ENCODE measurements at regions not wholly inside any gene's neighbourhood (a gene's known extent, or its start where the extent isn't known, plus 50 kb on each side); places are given as distances from the start of the nearest gene placed in this dataset.

DNA sequence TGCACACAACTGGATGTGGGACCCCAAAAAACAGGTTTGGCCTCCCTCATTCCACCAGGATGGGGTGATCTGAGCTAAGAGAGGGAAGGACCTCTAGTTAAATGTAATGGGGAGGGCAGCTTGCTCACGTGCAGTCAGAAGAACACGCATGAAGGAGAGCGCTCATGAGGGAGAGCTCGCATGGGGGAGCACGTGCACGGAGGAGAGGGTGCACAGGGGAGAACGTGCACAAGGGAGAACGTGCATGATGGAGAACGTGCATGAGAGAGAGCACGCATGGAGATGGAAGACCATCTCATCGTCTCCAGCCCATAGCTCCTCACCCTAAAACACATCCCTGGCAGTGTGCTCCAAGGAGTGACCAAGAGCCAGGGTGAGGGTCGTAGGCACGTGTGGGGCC is 141.2 kb downstream of the RBFOX3 start:
- TF ChIP-seq, protein P1, sequence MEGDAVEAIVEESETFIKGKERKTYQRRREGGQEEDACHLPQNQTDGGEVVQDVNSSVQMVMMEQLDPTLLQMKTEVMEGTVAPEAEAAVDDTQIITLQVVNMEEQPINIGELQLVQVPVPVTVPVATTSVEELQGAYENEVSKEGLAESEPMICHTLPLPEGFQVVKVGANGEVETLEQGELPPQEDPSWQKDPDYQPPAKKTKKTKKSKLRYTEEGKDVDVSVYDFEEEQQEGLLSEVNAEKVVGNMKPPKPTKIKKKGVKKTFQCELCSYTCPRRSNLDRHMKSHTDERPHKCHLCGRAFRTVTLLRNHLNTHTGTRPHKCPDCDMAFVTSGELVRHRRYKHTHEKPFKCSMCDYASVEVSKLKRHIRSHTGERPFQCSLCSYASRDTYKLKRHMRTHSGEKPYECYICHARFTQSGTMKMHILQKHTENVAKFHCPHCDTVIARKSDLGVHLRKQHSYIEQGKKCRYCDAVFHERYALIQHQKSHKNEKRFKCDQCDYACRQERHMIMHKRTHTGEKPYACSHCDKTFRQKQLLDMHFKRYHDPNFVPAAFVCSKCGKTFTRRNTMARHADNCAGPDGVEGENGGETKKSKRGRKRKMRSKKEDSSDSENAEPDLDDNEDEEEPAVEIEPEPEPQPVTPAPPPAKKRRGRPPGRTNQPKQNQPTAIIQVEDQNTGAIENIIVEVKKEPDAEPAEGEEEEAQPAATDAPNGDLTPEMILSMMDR (IDR thresholded peaks at IDR 0.05; ENCODE audit: low read depth, low read length) = no peak
- TF ChIP-seq, protein P2, sequence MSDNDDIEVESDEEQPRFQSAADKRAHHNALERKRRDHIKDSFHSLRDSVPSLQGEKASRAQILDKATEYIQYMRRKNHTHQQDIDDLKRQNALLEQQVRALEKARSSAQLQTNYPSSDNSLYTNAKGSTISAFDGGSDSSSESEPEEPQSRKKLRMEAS (IDR thresholded peaks at IDR 0.05; ENCODE audit: low read depth, low read length) = no peak
- TF ChIP-seq MYC (IDR thresholded peaks at IDR 0.05; ENCODE audit: low read depth, low read length) (no peak), POLR2A (IDR thresholded peaks at IDR 0.05; ENCODE audit: extremely low read depth, insufficient read length) (no peak)
